Right lobe of liver (tissue), 4 donors: ENCODE measurements at regions not wholly inside any gene's neighbourhood (a gene's known extent, or its start where the extent isn't known, plus 50 kb on each side); places are given as distances from the start of the nearest gene placed in this dataset.

Source experiments
- POLR2A ChIP-seq: fragments of 450-650 bp; IDR thresholded peaks from one replicate; pipeline ENCODE4 v1.6.1; 2017; ENCODE audit warnings: antibody characterized with exemption, mild to moderate bottlenecking
- TF ChIP-seq, protein P1 (sequence below), 4 donors: fragments of 200-600 bp in 3 of 4; fragments of 450-650 bp in 1 of 4; IDR thresholded peaks; one replicate each; pipeline versions ENCODE4 v1.5.1 to v1.8.0; 2016 to 2022; ENCODE audit warnings: antibody characterized with exemption in 4 of 4, mild to moderate bottlenecking in 2 of 4
- donor health status: DM: no; HTN: no; CAD: no.
- donor health status: DM: no; HTN: no; CAD: no.
- donor health status: DM: no; HTN: yes; CAD: no.

DNA sequence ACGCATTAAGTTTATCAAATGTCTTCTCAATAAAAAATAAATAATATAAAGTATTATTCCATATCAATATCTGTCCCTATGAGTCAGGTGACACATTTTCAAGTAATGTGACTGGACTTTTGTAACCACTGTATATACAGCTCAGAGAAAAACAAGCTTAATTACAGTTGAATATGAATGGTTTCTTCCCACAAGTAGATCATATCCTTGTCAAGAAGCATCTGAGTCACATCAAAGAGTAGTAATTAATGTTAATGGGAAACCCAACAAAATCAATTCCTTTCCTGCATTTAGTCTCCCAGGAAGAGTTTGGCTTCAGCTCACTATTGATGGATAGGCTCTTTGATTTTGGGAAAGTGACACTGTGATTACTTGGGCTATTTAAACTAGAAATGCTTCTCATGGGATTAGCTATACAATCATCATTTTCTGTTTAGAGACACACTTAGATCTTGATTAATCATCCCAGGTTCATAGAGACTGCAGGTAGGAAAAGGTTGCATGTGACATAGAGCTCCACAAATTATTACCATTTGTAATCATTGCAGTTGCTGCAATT, 292.9 kb downstream of the GABRG2 start:
- TF ChIP-seq, protein P1, sequence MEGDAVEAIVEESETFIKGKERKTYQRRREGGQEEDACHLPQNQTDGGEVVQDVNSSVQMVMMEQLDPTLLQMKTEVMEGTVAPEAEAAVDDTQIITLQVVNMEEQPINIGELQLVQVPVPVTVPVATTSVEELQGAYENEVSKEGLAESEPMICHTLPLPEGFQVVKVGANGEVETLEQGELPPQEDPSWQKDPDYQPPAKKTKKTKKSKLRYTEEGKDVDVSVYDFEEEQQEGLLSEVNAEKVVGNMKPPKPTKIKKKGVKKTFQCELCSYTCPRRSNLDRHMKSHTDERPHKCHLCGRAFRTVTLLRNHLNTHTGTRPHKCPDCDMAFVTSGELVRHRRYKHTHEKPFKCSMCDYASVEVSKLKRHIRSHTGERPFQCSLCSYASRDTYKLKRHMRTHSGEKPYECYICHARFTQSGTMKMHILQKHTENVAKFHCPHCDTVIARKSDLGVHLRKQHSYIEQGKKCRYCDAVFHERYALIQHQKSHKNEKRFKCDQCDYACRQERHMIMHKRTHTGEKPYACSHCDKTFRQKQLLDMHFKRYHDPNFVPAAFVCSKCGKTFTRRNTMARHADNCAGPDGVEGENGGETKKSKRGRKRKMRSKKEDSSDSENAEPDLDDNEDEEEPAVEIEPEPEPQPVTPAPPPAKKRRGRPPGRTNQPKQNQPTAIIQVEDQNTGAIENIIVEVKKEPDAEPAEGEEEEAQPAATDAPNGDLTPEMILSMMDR (IDR thresholded peaks at IDR 0.05) = no peak
- no peak for TF ChIP-seq POLR2A
